ENCODE measurements at regions not wholly inside any gene's neighbourhood (a gene's known extent, or its start where the extent isn't known, plus 50 kb on each side); places are given as distances from the start of the nearest gene placed in this dataset.

- Mint-ChIP-seq H3K27me3 (ENCODE audit: unreplicated experiment) (no peaks in the 10 kb centered on the region), H3K27ac (ENCODE audit: unreplicated experiment) (no peak overlapping the region), H3K4me3 (ENCODE audit: unreplicated experiment) (no peak overlapping the region), H3K36me3 (ENCODE audit: unreplicated experiment) (no peaks in the 10 kb centered on the region), H3K9me3 (ENCODE audit: unreplicated experiment) (no peaks in the 10 kb centered on the region), H3K4me1 (ENCODE audit: unreplicated experiment) (peaks cover 10% of the 10 kb centered on the region)
- no peak for TF ChIP-seq CTCF (IDR thresholded peaks at IDR 0.05)
- DNase-seq (ENCODE audit: extremely low spot score, unreplicated experiment), result no peak
Observed at GRCh38 chr5:17361331-17361730, 136.7 kb upstream of the TAF11L2 start.

GRCh38 chr5:17364987-17365810, 132.8 kb upstream of the TAF11L2 start:
- DNase-seq (ENCODE audit: extremely low spot score, unreplicated experiment), result no peak
- H3K27ac Mint-ChIP-seq (ENCODE audit: unreplicated experiment), result no peak overlapping the region
- no peaks in the 10 kb centered on the region for H3K27me3 Mint-ChIP-seq (ENCODE audit: unreplicated experiment)
- no peaks in the 10 kb centered on the region for H3K9me3 Mint-ChIP-seq (ENCODE audit: unreplicated experiment)
- peaks cover 9% of the 10 kb centered on the region for H3K4me1 Mint-ChIP-seq (ENCODE audit: unreplicated experiment)
- no peak overlapping the region for H3K4me3 Mint-ChIP-seq (ENCODE audit: unreplicated experiment)
- TF ChIP-seq CTCF (IDR thresholded peaks at IDR 0.05), result no peak
- H3K36me3 Mint-ChIP-seq (ENCODE audit: unreplicated experiment), result no peaks in the 10 kb centered on the region

GRCh38 chr5:17365811-17366138, 132.3 kb upstream of the TAF11L2 start:
- Mint-ChIP-seq H3K4me1 (ENCODE audit: unreplicated experiment) (peaks cover 11% of the 10 kb centered on the region), H3K36me3 (ENCODE audit: unreplicated experiment) (no peaks in the 10 kb centered on the region), H3K9me3 (ENCODE audit: unreplicated experiment) (no peaks in the 10 kb centered on the region), H3K4me3 (ENCODE audit: unreplicated experiment) (no peak overlapping the region), H3K27me3 (ENCODE audit: unreplicated experiment) (no peaks in the 10 kb centered on the region), H3K27ac (ENCODE audit: unreplicated experiment) (no peak overlapping the region)
- TF ChIP-seq CTCF (IDR thresholded peaks at IDR 0.05), result no peak
- DNase-seq (ENCODE audit: extremely low spot score, unreplicated experiment), result no peak

GRCh38 chr5:17367256-17367840, 130.7 kb upstream of the TAF11L2 start:
- peaks cover 11% of the 10 kb centered on the region for H3K4me1 Mint-ChIP-seq (ENCODE audit: unreplicated experiment)
- H3K27ac Mint-ChIP-seq (ENCODE audit: unreplicated experiment), result no peak overlapping the region
- no peak for TF ChIP-seq CTCF (IDR thresholded peaks at IDR 0.05)
- no peaks in the 10 kb centered on the region for H3K36me3 Mint-ChIP-seq (ENCODE audit: unreplicated experiment)
- no peak for DNase-seq (ENCODE audit: extremely low spot score, unreplicated experiment)
- H3K9me3 Mint-ChIP-seq (ENCODE audit: unreplicated experiment), result no peaks in the 10 kb centered on the region
- no peaks in the 10 kb centered on the region for H3K27me3 Mint-ChIP-seq (ENCODE audit: unreplicated experiment)
- no peak overlapping the region for H3K4me3 Mint-ChIP-seq (ENCODE audit: unreplicated experiment)

GRCh38 chr5:17370651-17371050, 127.4 kb upstream of the TAF11L2 start:
- Mint-ChIP-seq H3K27me3 (ENCODE audit: unreplicated experiment) (peaks cover 4% of the 10 kb centered on the region), H3K9me3 (ENCODE audit: unreplicated experiment) (no peaks in the 10 kb centered on the region), H3K4me3 (ENCODE audit: unreplicated experiment) (no peak overlapping the region), H3K36me3 (ENCODE audit: unreplicated experiment) (no peaks in the 10 kb centered on the region), H3K27ac (ENCODE audit: unreplicated experiment) (no peak overlapping the region), H3K4me1 (ENCODE audit: unreplicated experiment) (peaks cover 7% of the 10 kb centered on the region)
- DNase-seq (ENCODE audit: extremely low spot score, unreplicated experiment), result no peak
- no peak for TF ChIP-seq CTCF (IDR thresholded peaks at IDR 0.05)
